Mesenchymal stem cell (in vitro differentiated cells and primary cell): ENCODE measurements at regions not wholly inside any gene's neighbourhood (a gene's known extent, or its start where the extent isn't known, plus 50 kb on each side); places are given as distances from the start of the nearest gene placed in this dataset.
"Not testable (repeated sequence)": the region's sequence is repeated elsewhere in the genome, so short reads cannot be mapped to it uniquely, and the experiment has no call there.

Experiments
- DNase-seq: peaks from one replicate; pipeline ENCODE4 v3.0.0-alpha.2; 2013
- H2AFZ ChIP-seq: one replicate; pipeline ENCODE4 v1.6.1; 2013; ENCODE audit warnings: low read depth, mild to moderate bottlenecking, control low read depth, inconsistent platforms, low read length, moderate library complexity
- H2AK5ac ChIP-seq: 2 replicates; pipeline ENCODE4 v1.6.1; 2013; ENCODE audit warnings: low read length, moderate library complexity, mild to moderate bottlenecking, inconsistent platforms; ENCODE audit not compliant: severe bottlenecking
- H2BK120ac ChIP-seq: one replicate; pipeline ENCODE4 v1.6.1; 2013; ENCODE audit warnings: low read depth, mild to moderate bottlenecking, inconsistent platforms, low read length, moderate library complexity
- H2BK12ac ChIP-seq, 2 experiments: one replicate each; pipeline ENCODE4 v1.6.1; 2013; ENCODE audit warnings: inconsistent platforms in 2 of 2, low read length in 2 of 2, mild to moderate bottlenecking in 2 of 2, moderate library complexity in 2 of 2, control low read depth in 1 of 2
- H2BK15ac ChIP-seq: one replicate; pipeline ENCODE4 v1.6.1; 2013; ENCODE audit warnings: mild to moderate bottlenecking, low read depth, inconsistent platforms; ENCODE audit not compliant: poor library complexity, severe bottlenecking
- H2BK5ac ChIP-seq: 2 replicates; pipeline ENCODE4 v1.6.1; 2013; ENCODE audit warnings: low read depth, mild to moderate bottlenecking, low read length, control low read depth, inconsistent platforms; ENCODE audit not compliant: poor library complexity, severe bottlenecking
- H3K14ac ChIP-seq, 2 experiments: one replicate each; pipeline ENCODE4 v1.6.1; 2013; ENCODE audit warnings: inconsistent platforms in 2 of 2, low read length in 2 of 2, control low read depth in 1 of 2, mild to moderate bottlenecking in 1 of 2, moderate library complexity in 1 of 2
- H3K18ac ChIP-seq, 2 experiments: one replicate each; pipeline ENCODE4 v1.6.1; 2013; ENCODE audit warnings: inconsistent platforms in 2 of 2, low read length in 2 of 2, control low read depth in 1 of 2, low read depth in 1 of 2, mild to moderate bottlenecking in 1 of 2
- H3K23ac ChIP-seq, 2 experiments: one replicate each; pipeline ENCODE4 v1.6.1; 2013; ENCODE audit warnings: inconsistent platforms in 2 of 2, low read length in 2 of 2, mild to moderate bottlenecking in 2 of 2, moderate library complexity in 2 of 2, control low read depth in 1 of 2
- H3K27ac ChIP-seq: 2 replicates; pipeline ENCODE4 v1.5.1; 2013; ENCODE audit warnings: mild to moderate bottlenecking, moderate library complexity, low read length, control low read depth, inconsistent platforms; ENCODE audit not compliant: poor library complexity, severe bottlenecking
- H3K27me3 ChIP-seq, 2 experiments: 2 replicates each; pipeline versions ENCODE4 v1.6.1 to v1.7.0; 2013; ENCODE audit warnings: low read length in 2 of 2, mild to moderate bottlenecking in 2 of 2, moderate library complexity in 2 of 2, control low read depth in 1 of 2, inconsistent platforms in 1 of 2; ENCODE audit not compliant: control insufficient read depth in 1 of 2, insufficient read depth in 1 of 2
- H3K36me3 ChIP-seq, 2 experiments: 2 replicates each; pipeline versions ENCODE4 v1.6.1 to v1.7.0; 2013; ENCODE audit warnings: low read length in 2 of 2, control low read depth in 1 of 2, inconsistent platforms in 1 of 2, low read depth in 1 of 2, mild to moderate bottlenecking in 1 of 2; ENCODE audit not compliant: insufficient read depth in 2 of 2, control insufficient read depth in 1 of 2
- H3K4ac ChIP-seq, 2 experiments: one replicate each; pipeline ENCODE4 v1.6.1; 2013; ENCODE audit warnings: inconsistent platforms in 2 of 2, low read length in 2 of 2, mild to moderate bottlenecking in 2 of 2, moderate library complexity in 2 of 2, control low read depth in 1 of 2, low read depth in 1 of 2
- H3K4me1 ChIP-seq: 2 replicates; pipeline ENCODE4 v1.6.1; 2013; ENCODE audit warnings: low read depth, low read length, control low read depth; ENCODE audit not compliant: control insufficient read depth, insufficient read depth
- H3K4me2 ChIP-seq: 2 replicates; pipeline ENCODE4 v1.6.1; 2013; ENCODE audit warnings: low read length, mild to moderate bottlenecking, inconsistent platforms; ENCODE audit not compliant: poor library complexity, severe bottlenecking
- H3K4me3 ChIP-seq, 2 experiments: 2 replicates each; pipeline versions ENCODE4 v1.5.1 to v1.7.0; 2013; ENCODE audit warnings: low read length in 2 of 2, mild to moderate bottlenecking in 2 of 2, control low read depth in 1 of 2, low read depth in 1 of 2; ENCODE audit not compliant: insufficient read depth in 1 of 2
- H3K79me1 ChIP-seq: replicated peaks from 2 replicates; pipeline ENCODE4 v1.6.1; 2013; ENCODE audit warnings: mild to moderate bottlenecking, control low read depth, low read length, inconsistent platforms; ENCODE audit not compliant: poor library complexity, severe bottlenecking
- H3K9ac ChIP-seq: 2 replicates; pipeline ENCODE4 v1.7.0; 2013; ENCODE audit warnings: mild to moderate bottlenecking, low read length, moderate library complexity
- H3K9me3 ChIP-seq: 2 replicates; pipeline ENCODE4 v1.7.0; 2013; ENCODE audit warnings: mild to moderate bottlenecking, low read length; ENCODE audit not compliant: control insufficient read depth
- H4K8ac ChIP-seq: one replicate; pipeline ENCODE4 v1.6.1; 2013; ENCODE audit warnings: inconsistent platforms, mild to moderate bottlenecking, low read length, moderate library complexity
- H4K91ac ChIP-seq: one replicate; pipeline ENCODE4 v1.6.1; 2013; ENCODE audit warnings: mild to moderate bottlenecking, low read length, inconsistent platforms
- WGBS: methylation state at CpG from one replicate; pipeline ENCODE4 v1.1.7; 2013; ENCODE audit warnings: mixed read lengths; 5-methylcytosine and 5-hydroxymethylcytosine counted together

- H2BK15ac ChIP-seq, H3K4me3 ChIP-seq, DNase-seq, H2AFZ ChIP-seq, H3K9me3 ChIP-seq, H3K4me1 ChIP-seq, H3K4me2 ChIP-seq, H3K79me1 ChIP-seq, H2BK12ac ChIP-seq, H3K27me3 ChIP-seq, H3K27ac ChIP-seq, H3K23ac ChIP-seq, H3K4ac ChIP-seq, H2AK5ac ChIP-seq, H2BK120ac ChIP-seq, H3K36me3 ChIP-seq, H4K91ac ChIP-seq, H2BK5ac ChIP-seq, H3K18ac ChIP-seq, H3K9ac ChIP-seq, H4K8ac ChIP-seq, H3K14ac ChIP-seq: not testable (repeated sequence)
- WGBS: 98% methylated on average over 7 of the region's 7 CpGs
These were observed 79.0 kb upstream of the RUBCNL start for GRCh38 chr13:46466074-46466473.

- no peaks in the 10 kb centered on the region for H3K36me3 ChIP-seq
- no peak overlapping the region for H3K4me3 ChIP-seq
- H2AK5ac ChIP-seq: no peak overlapping the region
- no peak for DNase-seq
- no peaks in the 10 kb centered on the region for H3K27me3 ChIP-seq
- H3K4me1 ChIP-seq: no peaks in the 10 kb centered on the region
- no peak overlapping the region for H3K4me2 ChIP-seq
- H3K27ac ChIP-seq: no peak overlapping the region
- no peak overlapping the region for H3K18ac ChIP-seq
- H4K8ac ChIP-seq: no peak overlapping the region
- H3K9ac ChIP-seq: no peak overlapping the region
- 92% methylated on average over 22 of the region's 23 CpGs for WGBS
- H2BK15ac ChIP-seq: no peak overlapping the region
- H2AFZ ChIP-seq: no peak overlapping the region
- H2BK120ac ChIP-seq: no peak overlapping the region
- H4K91ac ChIP-seq: no peak overlapping the region
- H3K14ac ChIP-seq: no peak overlapping the region
- H3K23ac ChIP-seq: no peak overlapping the region
- H2BK5ac ChIP-seq: no peak overlapping the region
- no peak overlapping the region for H3K4ac ChIP-seq
- H3K9me3 ChIP-seq: no peaks in the 10 kb centered on the region
- H2BK12ac ChIP-seq: no peak overlapping the region
- no peaks in the 10 kb centered on the region for H3K79me1 ChIP-seq
These were observed 76.7 kb upstream of the RUBCNL start for GRCh38 chr13:46463719-46464118.

GRCh38 chr13:46460223-46460622, 73.2 kb upstream of the RUBCNL start:
- not testable (repeated sequence) for H4K8ac ChIP-seq, H2AFZ ChIP-seq, DNase-seq, H3K14ac ChIP-seq, H3K9ac ChIP-seq, H2BK12ac ChIP-seq, H3K79me1 ChIP-seq, H3K4ac ChIP-seq, H3K27ac ChIP-seq, H2BK15ac ChIP-seq, H3K9me3 ChIP-seq, H3K4me3 ChIP-seq, H2BK120ac ChIP-seq, H3K4me1 ChIP-seq, H3K36me3 ChIP-seq, H4K91ac ChIP-seq, H2AK5ac ChIP-seq, H3K27me3 ChIP-seq, H3K4me2 ChIP-seq, H2BK5ac ChIP-seq, H3K23ac ChIP-seq, H3K18ac ChIP-seq
- 96% methylated on average over 4 of the region's 4 CpGs for WGBS

GRCh38 chr13:46457255-46457654, 70.2 kb upstream of the RUBCNL start:
- no CpG with 5 or more reads among the region's 2 CpGs for WGBS
- not testable (repeated sequence) for H3K27ac ChIP-seq, H2BK12ac ChIP-seq

More at GRCh38 chr13:46457255-46457654, 70.2 kb upstream of the RUBCNL start:
- H3K9me3 ChIP-seq, H3K79me1 ChIP-seq, H3K4me2 ChIP-seq, H2AFZ ChIP-seq, H3K4me3 ChIP-seq, H2BK120ac ChIP-seq, H4K91ac ChIP-seq, H3K9ac ChIP-seq, H3K27me3 ChIP-seq, H4K8ac ChIP-seq, H3K36me3 ChIP-seq, H3K18ac ChIP-seq, H3K14ac ChIP-seq, H2AK5ac ChIP-seq, H2BK5ac ChIP-seq, H2BK15ac ChIP-seq, H3K4me1 ChIP-seq, H3K23ac ChIP-seq, H3K4ac ChIP-seq, DNase-seq: not testable (repeated sequence)
